Neural cell (in vitro differentiated cells): ENCODE measurements at regions not wholly inside any gene's neighbourhood (a gene's known extent, or its start where the extent isn't known, plus 50 kb on each side); places are given as distances from the start of the nearest gene placed in this dataset.

Source experiments
- H2AFZ ChIP-seq: fragments of 200-600, 300-800 bp; sonication (generic), shearing (Covaris generic); 2 replicates; pipeline ENCODE4 v1.6.0; 2014; ENCODE audit warnings: low read depth, mild to moderate bottlenecking, antibody characterized with exemption, low read length, moderate library complexity
- H3F3A ChIP-seq: fragments of 200-600 bp; shearing (Covaris generic); 2 replicates; pipeline ENCODE4 v1.6.1; 2016; ENCODE audit warnings: mild to moderate bottlenecking, moderate library complexity, mixed read lengths, antibody characterized with exemption, low read length; ENCODE audit not compliant: insufficient read depth, poor library complexity, severe bottlenecking
- H3K27ac ChIP-seq: fragments of 200-600, 300-800 bp; sonication (generic), shearing (Covaris generic); 2 replicates; pipeline ENCODE4 v1.5.1; 2014; ENCODE audit warnings: mild to moderate bottlenecking, low read length, moderate library complexity
- H3K27me3 ChIP-seq: fragments of 300-800, 200-600 bp; sonication (generic), shearing (Covaris generic); 2 replicates; pipeline ENCODE4 v1.6.0; 2014; ENCODE audit warnings: mild to moderate bottlenecking, low read depth, low read length, moderate library complexity; ENCODE audit not compliant: insufficient read depth
- H3K36me3 ChIP-seq: fragments of 300-800, 200-600 bp; sonication (generic), shearing (Covaris generic); 2 replicates; pipeline ENCODE4 v1.5.1; 2014; ENCODE audit warnings: mild to moderate bottlenecking, antibody characterized with exemption, low read length, moderate library complexity; ENCODE audit not compliant: insufficient read depth
- H3K4me2 ChIP-seq: fragments of 300-800, 200-600 bp; sonication (generic), shearing (Covaris generic); 2 replicates; pipeline ENCODE4 v1.6.0; 2014; ENCODE audit warnings: mild to moderate bottlenecking, low read length
- H3K4me3 ChIP-seq: fragments of 300-800, 200-600 bp; sonication (generic), shearing (Covaris generic); 2 replicates; pipeline ENCODE4 v1.5.1; 2014; ENCODE audit warnings: mild to moderate bottlenecking, low read length, moderate library complexity
- H3K79me2 ChIP-seq: fragments of 200-600 bp; shearing (Covaris generic); replicated peaks from 2 replicates; pipeline ENCODE4 v1.6.0; 2014; ENCODE audit warnings: mild to moderate bottlenecking, low read length, moderate library complexity; ENCODE audit not compliant: insufficient read depth
- H3K9ac ChIP-seq: fragments of 300-800, 200-600 bp; sonication (generic), shearing (Covaris generic); 2 replicates; pipeline ENCODE4 v1.6.1; 2016; ENCODE audit warnings: mild to moderate bottlenecking, low read length, mixed read lengths
- H3K9me2 ChIP-seq: fragments of 200-600 bp; shearing (Covaris generic); 2 replicates; pipeline ENCODE4 v1.6.1; 2016; ENCODE audit warnings: mild to moderate bottlenecking, low read length, mixed read lengths; ENCODE audit not compliant: insufficient read depth
- H3K9me3 ChIP-seq: fragments of 200-600, 300-800 bp; sonication (generic), shearing (Covaris generic); 2 replicates; pipeline ENCODE4 v1.6.1; 2016; ENCODE audit warnings: mild to moderate bottlenecking, mixed run types, low read length, moderate library complexity, mixed read lengths
- H4K20me1 ChIP-seq: fragments of 200-600 bp; shearing (Covaris generic); 2 replicates; pipeline ENCODE4 v1.6.1; 2016; ENCODE audit warnings: mild to moderate bottlenecking, mixed run types; ENCODE audit not compliant: insufficient read depth
- CTCF ChIP-seq: fragments of 450-650 bp; IDR thresholded peaks from 2 replicates; pipeline ENCODE4 v1.5.1; 2014; ENCODE audit warnings: antibody characterized with exemption, mild to moderate bottlenecking, moderate library complexity; ENCODE audit not compliant: poor library complexity, severe bottlenecking
- EP300 ChIP-seq: fragments of 450-650 bp; conservative IDR thresholded peaks from 2 replicates; pipeline ENCODE4 v1.6.1; 2014; ENCODE audit warnings: antibody characterized with exemption, mild to moderate bottlenecking, moderate library complexity; ENCODE audit not compliant: poor library complexity, severe bottlenecking
- EZH2 ChIP-seq: fragments of 200-600, 300-800 bp; shearing (Covaris generic), sonication (generic); IDR thresholded peaks from 2 replicates; pipeline ENCODE4 v1.6.1; 2014; ENCODE audit warnings: antibody characterized with exemption, low read length, borderline replicate concordance, mild to moderate bottlenecking; ENCODE audit not compliant: insufficient read depth, poor library complexity, severe bottlenecking
- MXI1 ChIP-seq: fragments of 450-650 bp; conservative IDR thresholded peaks from 2 replicates; pipeline ENCODE4 v1.6.1; 2014; ENCODE audit warnings: antibody characterized with exemption, mild to moderate bottlenecking; ENCODE audit not compliant: poor library complexity, severe bottlenecking
- POLR2AphosphoS5 ChIP-seq: IDR thresholded peaks from 2 replicates; pipeline ENCODE4 v1.6.1; 2012
- RAD21 ChIP-seq: fragments of 450-650 bp; conservative IDR thresholded peaks from 2 replicates; pipeline ENCODE4 v1.6.1; 2014; ENCODE audit warnings: antibody characterized with exemption, mild to moderate bottlenecking, moderate library complexity
- REST ChIP-seq: IDR thresholded peaks from 2 replicates; pipeline ENCODE4 v1.6.1; 2012; ENCODE audit warnings: borderline replicate concordance
- SMC3 ChIP-seq: fragments of 450-650 bp; conservative IDR thresholded peaks from 2 replicates; pipeline ENCODE4 v1.6.1; 2014; ENCODE audit warnings: antibody characterized with exemption, mild to moderate bottlenecking, moderate library complexity; ENCODE audit not compliant: poor library complexity
- TAF1 ChIP-seq: IDR thresholded peaks from 2 replicates; pipeline ENCODE4 v1.6.1; 2012; ENCODE audit warnings: low read depth

- no peak overlapping the region for H3K9ac ChIP-seq
- H4K20me1 ChIP-seq: no peaks in the 10 kb centered on the region
- no peak overlapping the region for H3K27ac ChIP-seq
- H2AFZ ChIP-seq: no peak overlapping the region
- no peaks in the 10 kb centered on the region for H3F3A ChIP-seq
- H3K4me3 ChIP-seq: no peak overlapping the region
- no peaks in the 10 kb centered on the region for H3K79me2 ChIP-seq
- no peaks in the 10 kb centered on the region for H3K36me3 ChIP-seq
- H3K9me2 ChIP-seq: no peaks in the 10 kb centered on the region
- no peak for TF ChIP-seq CTCF
- no peak for TF ChIP-seq EZH2
- TF ChIP-seq SMC3: no peak
- TF ChIP-seq RAD21: no peak
- no peak for TF ChIP-seq REST
- TF ChIP-seq MXI1: no peak
- no peak for TF ChIP-seq TAF1
- no peak for TF ChIP-seq EP300
- no peak for TF ChIP-seq POLR2AphosphoS5
- no peaks in the 10 kb centered on the region for H3K27me3 ChIP-seq
- H3K9me3 ChIP-seq: no peaks in the 10 kb centered on the region
- no peak overlapping the region for H3K4me2 ChIP-seq
These were observed 399.5 kb downstream of the NKX6-1 start for GRCh38 chr4:84099599-84099998.

- Histone ChIP-seq H3K4me3 (no peak overlapping the region), H3K9ac (no peak overlapping the region), H3K27ac (no peak overlapping the region), H2AFZ (no peak overlapping the region), H3K9me3 (no peaks in the 10 kb centered on the region), H3K9me2 (no peaks in the 10 kb centered on the region), H3F3A (no peaks in the 10 kb centered on the region), H3K79me2 (no peaks in the 10 kb centered on the region), H3K4me2 (no peak overlapping the region), H3K36me3 (no peaks in the 10 kb centered on the region), H4K20me1 (no peaks in the 10 kb centered on the region), H3K27me3 (no peaks in the 10 kb centered on the region)
- TF ChIP-seq REST (no peak), RAD21 (no peak), CTCF (no peak), POLR2AphosphoS5 (no peak)
These were observed 407.8 kb downstream of the NKX6-1 start for GRCh38 chr4:84091266-84091665.
